Germinal center (tissue), 1 donor: ENCODE measurements at regions not wholly inside any gene's neighbourhood (a gene's known extent, or its start where the extent isn't known, plus 50 kb on each side); places are given as distances from the start of the nearest gene placed in this dataset.

Source experiments
- DNase-seq: peaks from one replicate; pipeline ENCODE4 v3.0.0; 2012; ENCODE audit warnings: mixed read lengths, low spot score

DNA sequence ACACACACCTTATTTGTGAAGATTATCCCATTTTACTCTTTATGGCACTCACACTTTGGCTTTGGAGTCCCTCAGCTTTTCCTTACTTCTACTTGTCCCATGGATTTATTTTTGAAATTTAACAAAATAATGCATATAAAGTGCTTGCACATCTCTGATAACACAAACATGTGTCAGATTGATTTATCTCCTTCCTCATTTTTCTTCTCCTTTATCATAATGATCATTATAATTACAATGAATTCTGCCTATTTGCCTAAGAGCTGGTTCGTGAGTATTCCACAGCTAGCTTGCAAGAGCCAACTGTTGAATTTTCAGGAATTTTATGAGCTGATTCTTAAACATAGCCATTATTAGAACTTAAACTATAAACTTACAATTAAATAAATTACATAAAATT is 347.7 kb downstream of the CHSY3 start:
- no peak for DNase-seq

DNA sequence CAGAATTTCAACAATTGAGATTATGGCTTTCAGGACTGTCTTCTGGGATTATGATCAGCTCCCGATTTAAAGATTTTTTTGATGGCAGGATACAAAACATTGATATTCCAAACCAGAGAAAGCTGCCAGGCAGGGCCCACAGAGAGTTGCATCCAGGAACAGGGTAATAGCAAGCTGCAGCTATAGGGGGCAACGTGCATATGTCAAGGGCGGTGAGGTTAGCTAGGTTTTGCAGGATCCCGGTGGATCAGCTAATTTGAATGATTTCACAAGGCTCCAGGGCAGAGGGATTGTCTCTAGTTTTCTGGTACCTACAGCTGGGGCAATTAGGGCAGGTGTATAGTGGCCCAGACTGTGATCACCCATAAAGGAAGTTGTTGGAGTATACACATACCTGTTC is 339.4 kb downstream of the CHSY3 start:
- no peak for DNase-seq

DNA sequence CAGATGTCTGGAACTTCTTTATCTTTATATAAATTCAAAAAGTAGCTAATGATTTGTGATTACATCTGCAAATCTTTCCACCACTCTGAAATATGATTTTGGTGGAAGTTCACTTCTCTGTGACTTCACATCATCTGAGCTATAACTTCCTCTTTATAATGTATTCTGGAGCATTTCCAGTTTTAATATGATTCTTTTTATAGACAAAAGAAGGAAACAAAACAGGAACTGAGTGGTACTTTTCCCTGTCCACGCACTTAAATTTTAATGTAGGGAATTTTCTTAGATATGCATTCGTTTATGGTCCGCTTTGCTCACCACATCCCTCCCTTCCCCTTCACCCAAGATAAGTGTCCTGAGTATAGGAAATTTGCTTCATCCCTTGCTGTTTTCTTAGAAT is 333.5 kb downstream of the CHSY3 start:
- no peak for DNase-seq
